GM10266 (cell line): ENCODE measurements at regions not wholly inside any gene's neighbourhood (a gene's known extent, or its start where the extent isn't known, plus 50 kb on each side); places are given as distances from the start of the nearest gene placed in this dataset.

Source experiments
- DNase-seq: peaks from one replicate; pipeline ENCODE4 v3.0.0; 2012; ENCODE audit errors: extremely low spot score
- TF ChIP-seq, protein P1 (sequence below): IDR thresholded peaks from 2 replicates; pipeline ENCODE4 v1.5.1; 2012; ENCODE audit warnings: mild to moderate bottlenecking, low read depth; ENCODE audit not compliant: control insufficient read depth, insufficient read depth; ENCODE audit errors: missing control alignments

DNA sequence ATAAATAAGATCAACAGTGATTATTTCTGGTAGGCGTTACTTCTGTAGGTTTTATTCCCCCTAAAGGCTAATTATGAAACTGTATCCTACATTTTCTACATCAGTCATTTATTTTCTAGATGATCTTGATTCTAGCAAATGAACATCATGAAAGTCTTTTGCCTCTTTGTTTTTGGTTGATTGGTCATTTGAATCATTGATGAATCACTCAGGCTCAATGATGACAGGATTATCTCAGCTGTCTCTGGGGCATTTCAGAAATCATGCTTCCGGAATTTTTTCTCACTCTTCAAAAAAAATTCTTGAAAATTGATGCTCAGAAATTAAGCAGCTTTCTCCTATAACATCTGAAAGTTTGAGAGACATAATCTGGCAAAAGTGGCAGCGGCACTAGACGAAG, 298.9 kb upstream of the TCF4 start:
- TF ChIP-seq, protein P1, sequence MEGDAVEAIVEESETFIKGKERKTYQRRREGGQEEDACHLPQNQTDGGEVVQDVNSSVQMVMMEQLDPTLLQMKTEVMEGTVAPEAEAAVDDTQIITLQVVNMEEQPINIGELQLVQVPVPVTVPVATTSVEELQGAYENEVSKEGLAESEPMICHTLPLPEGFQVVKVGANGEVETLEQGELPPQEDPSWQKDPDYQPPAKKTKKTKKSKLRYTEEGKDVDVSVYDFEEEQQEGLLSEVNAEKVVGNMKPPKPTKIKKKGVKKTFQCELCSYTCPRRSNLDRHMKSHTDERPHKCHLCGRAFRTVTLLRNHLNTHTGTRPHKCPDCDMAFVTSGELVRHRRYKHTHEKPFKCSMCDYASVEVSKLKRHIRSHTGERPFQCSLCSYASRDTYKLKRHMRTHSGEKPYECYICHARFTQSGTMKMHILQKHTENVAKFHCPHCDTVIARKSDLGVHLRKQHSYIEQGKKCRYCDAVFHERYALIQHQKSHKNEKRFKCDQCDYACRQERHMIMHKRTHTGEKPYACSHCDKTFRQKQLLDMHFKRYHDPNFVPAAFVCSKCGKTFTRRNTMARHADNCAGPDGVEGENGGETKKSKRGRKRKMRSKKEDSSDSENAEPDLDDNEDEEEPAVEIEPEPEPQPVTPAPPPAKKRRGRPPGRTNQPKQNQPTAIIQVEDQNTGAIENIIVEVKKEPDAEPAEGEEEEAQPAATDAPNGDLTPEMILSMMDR = no peak
- no peak for DNase-seq

DNA sequence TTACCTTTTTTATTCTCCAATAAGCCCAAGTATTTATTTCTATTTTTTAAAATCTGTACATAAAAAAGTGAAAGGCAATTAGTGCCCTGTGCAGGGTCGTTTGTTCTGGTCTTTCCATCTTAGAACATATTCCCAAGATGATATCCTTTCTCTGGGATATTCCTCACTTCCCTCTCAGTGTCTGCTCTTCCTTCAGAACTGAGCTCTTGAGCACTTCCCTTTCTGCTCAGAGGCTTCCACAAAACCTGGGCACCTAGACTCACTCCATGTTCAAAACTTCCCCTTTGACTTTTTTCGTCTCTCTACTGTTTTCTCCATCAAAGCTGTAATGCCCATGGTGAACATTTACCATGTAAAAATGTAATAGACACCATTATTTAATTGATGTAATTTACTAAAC, 296.5 kb upstream of the TCF4 start:
- TF ChIP-seq, protein P1 = no peak
- no peak for DNase-seq

DNA sequence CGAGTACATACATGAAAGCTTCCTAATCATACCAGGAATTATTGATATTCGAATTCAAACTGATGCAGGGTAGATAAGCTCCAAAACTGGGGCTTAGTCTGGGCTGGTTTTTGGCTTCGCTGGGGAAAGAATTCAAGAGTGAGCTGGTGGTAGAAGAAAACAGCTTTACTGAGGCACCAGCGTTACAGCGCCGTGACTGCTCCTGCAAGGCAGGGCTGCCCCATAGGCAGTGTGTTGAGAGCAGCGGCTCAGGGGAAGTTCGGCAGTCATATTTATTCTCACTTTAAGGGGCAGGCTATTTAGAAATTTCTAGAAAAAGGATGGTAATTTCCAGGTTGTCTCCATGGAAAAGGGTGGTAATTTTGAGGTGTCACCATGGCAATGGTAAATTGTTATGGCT, 292.6 kb upstream of the TCF4 start:
- TF ChIP-seq, protein P1 = no peak

DNA sequence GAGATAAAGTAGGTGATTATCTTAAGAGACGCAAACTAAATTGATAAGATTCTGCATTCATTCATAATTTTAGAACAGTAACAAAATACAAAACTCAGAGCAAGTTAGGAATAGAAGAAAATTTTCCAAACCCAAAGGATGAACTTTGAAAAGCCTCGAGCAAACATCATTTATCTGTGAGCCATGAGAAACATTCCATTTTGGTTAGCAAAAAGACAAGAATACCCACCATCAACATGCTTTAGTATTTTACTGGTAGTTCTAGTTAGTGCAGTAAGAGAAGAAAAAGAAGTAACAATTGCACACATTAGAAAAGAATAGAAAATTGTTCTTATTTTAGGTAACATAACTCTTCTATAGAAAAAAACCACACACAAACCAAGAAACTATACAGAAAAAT, 291.3 kb upstream of the TCF4 start:
- TF ChIP-seq, protein P1 = no peak
- no peak for DNase-seq

More for the DNA sequence above, 292.6 kb upstream of the TCF4 start:
- no peak for DNase-seq

DNA sequence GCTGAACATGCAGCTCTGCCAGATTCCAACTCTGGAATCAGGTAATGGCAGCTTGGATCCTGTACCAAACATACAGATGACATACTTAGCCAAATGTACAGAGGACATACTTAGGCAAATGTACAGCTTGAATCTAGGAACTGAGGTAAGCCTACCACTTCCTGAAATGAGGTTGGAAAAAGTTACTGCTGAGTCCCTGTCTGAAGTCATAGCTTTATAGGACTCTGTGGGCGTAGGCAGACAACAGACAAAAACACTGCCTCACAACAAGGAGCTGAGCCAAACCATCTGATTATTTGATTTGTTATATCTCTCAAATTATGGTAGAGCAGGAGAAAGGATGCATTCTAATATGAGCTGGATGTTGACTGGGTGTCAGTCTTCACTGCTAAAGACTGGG, 290.2 kb upstream of the TCF4 start:
- TF ChIP-seq, protein P1 = no peak
- DNase-seq = peak; percentile 24

DNA sequence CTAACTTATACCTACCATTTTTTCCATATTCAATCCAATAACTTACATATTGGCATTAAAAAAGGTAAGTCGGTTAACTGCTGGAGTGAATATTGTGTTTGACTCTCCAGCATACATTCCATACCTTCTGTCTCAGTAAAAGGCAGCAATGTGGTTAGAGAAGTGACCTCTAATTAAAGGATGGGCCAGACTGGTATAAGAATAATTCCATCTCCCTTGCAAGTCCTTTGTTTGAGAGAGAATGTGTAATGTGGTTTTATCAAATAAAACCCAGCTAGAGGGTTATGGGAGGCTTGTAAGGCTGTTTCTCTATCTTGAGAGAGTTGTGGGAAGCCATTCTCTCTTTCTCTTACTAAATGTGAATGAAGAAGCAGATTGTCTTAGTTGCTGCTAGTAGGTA, 289.3 kb upstream of the TCF4 start:
- TF ChIP-seq, protein P1 = no peak
- no peak for DNase-seq

DNA sequence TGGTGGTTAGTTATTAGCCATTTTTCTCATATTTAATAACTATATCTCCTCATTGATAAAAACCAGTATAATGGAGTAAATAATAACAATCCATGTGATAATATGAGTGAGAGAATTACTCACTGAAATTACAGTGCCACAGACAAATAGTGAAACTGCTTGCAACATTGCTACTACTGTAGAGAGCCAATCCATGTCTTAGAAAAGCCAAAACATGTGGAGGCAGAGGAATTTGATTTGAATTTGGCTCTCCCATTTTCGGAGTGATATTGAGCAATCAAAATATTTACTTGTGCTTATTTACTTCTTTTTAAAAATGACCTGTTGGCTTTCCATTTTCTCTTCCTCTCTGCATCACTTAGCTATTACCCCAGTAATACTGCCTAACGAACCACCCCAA, 288.3 kb upstream of the TCF4 start:
- no peak for DNase-seq
- TF ChIP-seq, protein P1 = no peak

DNA sequence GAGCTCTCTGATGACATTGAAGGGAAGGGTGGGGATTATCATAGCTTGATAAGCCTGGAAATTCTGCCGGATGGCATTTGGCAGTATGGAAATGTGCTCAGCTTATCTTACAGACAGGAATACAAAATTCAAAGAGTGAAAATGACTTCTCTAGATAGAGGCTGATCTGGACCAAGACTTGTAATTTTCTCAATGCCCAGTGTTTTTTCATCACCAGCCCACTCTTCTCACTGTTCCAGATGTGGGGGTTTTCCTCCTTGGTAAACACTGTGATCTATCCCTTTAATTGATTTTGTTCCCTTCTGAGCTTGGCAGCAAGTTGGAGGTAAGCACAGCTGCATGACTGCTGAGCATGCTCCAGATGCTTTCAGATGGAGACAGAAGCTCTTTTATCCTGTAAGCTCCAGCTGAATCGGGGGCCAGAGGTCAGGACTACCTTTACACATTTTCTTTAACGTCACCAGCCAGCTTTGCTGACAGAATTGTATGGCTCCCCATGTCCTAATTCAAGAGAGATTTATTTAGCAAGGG, 287.4 kb upstream of the TCF4 start:
- no peak for DNase-seq
- TF ChIP-seq, protein P1 = no peak
